Activated CD4-positive, alpha-beta T cell treated with anti-CD3 and anti-CD28 coated beads for 24 hours (primary cell): ENCODE measurements at regions not wholly inside any gene's neighbourhood (a gene's known extent, or its start where the extent isn't known, plus 50 kb on each side); places are given as distances from the start of the nearest gene placed in this dataset.

ENCODE experiments used
- DNase-seq, 2 donors: peaks; one replicate each; pipeline ENCODE4 v3.0.0-alpha.2; 2020; ENCODE audit warnings: low read depth in 2 of 2

GRCh38 chr1:234936612-234937389, 191.8 kb downstream of the TOMM20 start:
- no peak for DNase-seq

DNA sequence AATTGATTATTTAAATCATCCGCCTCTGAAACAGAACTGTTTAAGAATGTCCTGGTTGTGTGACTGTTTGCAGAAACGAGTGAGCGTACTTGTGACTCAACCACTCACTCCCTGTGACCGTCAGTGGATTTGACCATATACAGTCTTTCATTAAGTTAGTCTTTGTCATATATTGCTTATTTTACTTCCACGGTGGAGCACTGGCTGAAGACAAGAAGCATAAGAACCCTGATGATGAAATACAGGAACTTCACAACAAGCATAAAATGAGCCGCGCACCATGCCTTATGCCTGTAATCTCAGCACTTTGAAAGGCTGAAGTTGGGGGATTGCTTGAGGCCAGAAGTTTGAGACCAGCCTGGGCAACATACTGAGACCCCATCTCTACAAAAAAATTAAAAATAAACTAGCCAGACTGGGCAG, 194.0 kb downstream of the TOMM20 start:
- DNase-seq, result no peak

DNA sequence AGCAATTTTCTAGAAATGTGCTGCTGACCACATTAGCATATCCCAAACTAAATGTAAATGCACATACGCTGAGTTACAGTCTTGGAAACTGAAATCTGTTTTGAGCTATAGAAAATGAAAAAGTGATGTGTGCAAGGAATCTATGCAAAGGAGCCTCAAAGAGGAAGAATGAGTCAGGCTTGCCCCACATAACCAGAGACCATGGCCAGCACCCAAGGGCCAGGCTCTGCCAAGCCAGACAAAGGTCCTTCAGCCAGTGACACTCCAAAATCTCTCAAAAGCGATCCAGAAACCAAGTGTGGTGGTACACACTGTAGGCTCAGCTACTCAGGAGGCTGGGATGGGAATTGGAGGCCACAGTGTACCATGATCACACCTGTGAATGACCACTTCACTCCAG, 195.2 kb downstream of the TOMM20 start:
- DNase-seq, result no peak

DNA sequence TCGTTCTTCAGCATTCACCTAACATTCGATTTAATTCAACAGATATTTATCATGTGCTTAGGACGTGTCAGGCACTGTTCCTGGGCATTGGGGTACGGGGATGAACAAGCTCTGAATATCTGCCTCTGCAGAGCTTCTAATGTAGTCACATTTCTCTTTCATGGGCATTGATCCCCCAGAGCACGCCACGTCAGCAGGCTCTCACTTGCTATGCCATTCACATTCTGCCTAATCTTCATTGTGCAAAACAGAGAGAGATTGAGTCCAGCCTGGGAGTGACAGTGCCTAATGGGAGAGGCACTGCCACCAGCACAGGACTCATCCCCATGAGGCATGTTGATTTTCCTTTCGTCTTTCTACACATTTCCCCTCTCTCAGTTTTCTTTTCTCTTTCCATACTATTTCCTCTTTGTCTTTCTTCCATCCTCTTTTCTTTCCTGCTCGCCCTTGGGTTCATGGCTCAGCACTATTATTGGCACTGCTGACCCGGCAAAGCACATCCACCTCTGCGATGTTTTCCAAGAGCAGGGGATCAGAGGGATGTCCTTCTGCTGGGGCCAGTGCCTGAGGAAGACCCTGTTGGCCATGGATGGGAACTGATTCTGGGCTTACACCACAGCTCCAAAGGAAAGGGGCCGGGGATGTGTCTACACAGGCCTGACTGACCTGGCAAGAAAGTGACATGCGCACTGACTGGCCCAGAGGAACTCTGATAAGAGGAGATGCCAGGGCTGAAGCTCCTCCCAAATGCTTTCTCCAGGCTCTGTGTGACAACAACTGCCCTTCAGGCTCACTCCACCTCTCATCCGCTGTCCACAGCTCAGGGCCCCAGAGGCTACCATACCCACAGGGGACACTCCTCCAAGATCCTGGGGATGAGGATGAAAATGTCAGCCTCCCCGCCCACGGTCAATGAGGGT, 195.9 kb downstream of the TOMM20 start:
- no peak for DNase-seq

DNA sequence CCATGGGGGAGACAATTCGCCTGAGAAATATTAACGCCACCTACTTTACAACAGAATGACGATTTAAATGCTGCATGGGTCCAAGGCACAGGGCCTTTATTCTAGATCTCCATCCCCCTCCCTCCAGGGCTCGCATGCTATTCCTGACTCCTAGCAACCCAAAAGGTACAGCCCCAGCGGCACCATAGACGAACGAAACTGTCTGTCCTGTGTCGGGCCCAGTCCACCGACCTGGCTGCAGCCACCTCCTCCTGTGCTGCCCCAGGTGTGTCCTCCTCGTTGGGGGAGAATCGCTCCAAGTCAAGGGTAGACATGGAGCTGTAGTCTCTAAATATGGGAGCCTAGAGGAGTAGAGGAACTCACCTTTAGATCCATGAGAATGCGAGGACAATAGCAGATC, 196.5 kb downstream of the TOMM20 start:
- DNase-seq, result no peak

GRCh38 chr1:234931404-234931973, 197.1 kb downstream of the TOMM20 start:
- no peak for DNase-seq

DNA sequence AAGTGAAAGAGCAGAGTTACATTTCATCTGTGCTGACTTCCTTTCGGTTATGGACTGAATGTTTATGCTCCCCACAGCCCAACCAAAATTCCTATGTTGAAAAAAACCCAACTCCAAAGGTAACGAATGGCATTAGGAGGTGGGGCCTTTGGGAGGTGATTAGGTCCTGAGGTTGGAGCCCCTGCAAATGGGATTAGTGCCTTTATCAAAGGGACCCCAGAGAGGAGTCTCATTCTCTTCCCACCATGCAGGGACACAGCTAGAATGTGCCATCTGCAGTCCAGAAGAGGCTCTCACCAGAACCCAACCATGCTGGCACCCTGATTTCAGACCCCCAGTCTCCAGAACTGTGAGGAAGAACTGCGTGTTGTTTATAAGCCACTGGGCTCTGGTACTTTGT, 199.3 kb downstream of the TOMM20 start:
- DNase-seq, result no peak

GRCh38 chr1:234928642-234929041, 200.0 kb downstream of the TOMM20 start:
- DNase-seq, result no peak

- DNase-seq, result no peak
Observed at GRCh38 chr1:234927971-234928640, 200.5 kb downstream of the TOMM20 start.

GRCh38 chr1:234927312-234927970, 201.2 kb downstream of the TOMM20 start:
- no peak for DNase-seq

- DNase-seq, result peak; percentile 12 to 31
Observed at GRCh38 chr1:234926559-234927311, 201.9 kb downstream of the TOMM20 start.

DNA sequence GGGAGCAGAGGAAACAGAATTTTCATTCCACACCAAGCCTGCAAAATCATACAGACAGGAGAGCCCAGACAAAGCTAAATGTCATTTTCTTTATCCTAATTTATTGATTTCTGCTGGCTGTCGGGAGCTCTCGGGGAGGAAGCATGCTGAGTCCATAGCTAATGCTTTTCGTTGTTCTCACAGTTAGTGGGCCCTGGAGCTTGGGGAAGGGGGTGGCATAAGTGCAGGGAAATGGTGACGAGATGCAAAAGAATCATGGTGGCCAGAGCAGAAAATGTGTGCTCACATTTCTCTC, 202.4 kb downstream of the TOMM20 start:
- DNase-seq, result no peak

- DNase-seq, result no peak
Observed at GRCh38 chr1:234925440-234926263, 203.0 kb downstream of the TOMM20 start.

GRCh38 chr1:234924450-234925355, 203.9 kb downstream of the TOMM20 start:
- DNase-seq, result no peak

DNA sequence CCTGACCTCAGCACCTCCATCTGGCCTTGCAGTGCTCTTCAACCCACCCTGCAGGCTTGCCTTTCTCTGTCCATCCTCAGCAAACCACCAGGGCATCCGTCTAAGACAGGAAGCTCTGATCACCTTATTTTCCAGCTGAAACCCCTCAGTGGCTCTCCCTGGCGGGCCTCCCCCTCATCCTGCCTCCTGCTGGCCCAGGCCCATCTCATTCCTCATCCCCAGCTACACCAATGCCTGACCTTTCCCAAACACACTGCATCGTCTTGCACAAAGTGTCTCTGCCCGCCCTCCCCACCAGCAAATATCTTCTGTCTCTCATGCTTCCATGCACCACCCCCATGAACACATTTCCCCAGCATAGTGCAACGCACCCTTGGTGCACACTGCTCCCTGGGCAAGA, 205.0 kb downstream of the TOMM20 start:
- DNase-seq, result no peak

DNA sequence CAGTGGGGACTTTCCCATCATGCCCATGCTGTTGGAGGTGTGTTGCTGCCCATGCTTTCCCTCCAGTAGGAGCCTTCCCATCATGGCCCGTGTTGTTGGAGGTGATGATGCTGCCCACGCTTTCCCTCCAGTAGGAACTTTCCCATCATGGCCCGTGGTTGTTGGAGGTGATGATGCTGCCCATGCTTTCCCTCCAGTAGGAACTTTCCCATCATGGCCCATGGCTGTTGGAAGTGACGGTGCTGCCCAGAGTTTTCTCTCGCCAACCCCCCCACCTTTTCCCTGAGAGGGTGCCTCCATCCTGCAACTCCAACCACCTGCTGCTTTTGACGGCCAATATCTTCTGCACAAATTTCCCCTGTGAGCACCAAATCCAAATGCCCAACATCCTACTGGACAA, 205.7 kb downstream of the TOMM20 start:
- no peak for DNase-seq

DNA sequence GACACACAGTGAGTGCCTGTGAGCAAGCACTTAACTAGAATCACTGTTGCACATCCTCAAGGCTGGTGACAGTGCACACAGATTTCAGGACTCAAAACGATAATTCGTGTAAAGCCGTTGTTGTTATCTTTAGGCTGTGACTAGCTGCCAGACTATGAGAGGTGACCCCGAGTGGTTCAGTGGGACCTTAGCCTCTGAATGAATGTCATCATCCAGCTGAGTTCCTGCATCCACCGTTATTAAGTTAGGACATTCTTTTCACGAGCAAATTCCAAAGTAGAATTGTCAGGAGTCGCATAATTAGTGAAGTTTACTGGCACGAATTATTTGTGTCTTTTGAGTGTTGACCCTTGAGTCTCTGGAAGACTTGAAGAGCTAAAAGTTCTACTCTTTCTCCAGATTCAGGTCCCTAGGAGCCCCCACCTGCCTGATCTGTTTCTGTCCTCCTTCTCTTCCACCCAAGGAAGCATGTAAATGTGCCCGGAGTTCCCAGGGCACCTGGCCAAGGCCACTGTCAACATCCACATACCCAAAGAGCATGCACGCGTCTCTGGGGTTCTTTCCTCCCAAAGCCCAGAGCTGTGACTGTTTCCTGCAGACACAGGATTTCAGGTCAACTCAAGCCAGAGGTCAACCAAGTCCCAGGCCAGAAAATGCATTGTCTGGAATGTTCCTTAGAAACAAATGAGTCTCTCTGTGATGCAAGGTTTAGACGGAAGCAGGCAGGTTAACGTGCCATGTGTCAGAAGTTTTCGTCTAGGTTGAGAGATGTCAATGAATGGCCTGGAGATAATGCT, 207.2 kb downstream of the TOMM20 start:
- DNase-seq, result no peak

DNA sequence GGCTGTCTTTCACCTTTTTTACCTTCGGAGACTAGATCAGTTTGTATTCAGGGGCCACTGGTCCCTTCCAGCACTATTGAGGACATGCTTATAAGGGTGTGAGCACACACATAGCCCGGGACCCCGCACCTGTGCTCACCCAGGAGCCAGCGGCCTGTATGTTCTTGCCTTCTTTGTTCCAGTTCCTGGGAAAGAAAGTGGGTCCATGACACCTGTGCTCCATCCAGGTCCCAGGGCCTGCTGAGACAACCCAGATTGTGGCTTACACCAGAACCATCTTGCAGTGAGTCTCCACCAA, 207.8 kb downstream of the TOMM20 start:
- DNase-seq, result no peak
